ENCODE measurements at regions not wholly inside any gene's neighbourhood (a gene's known extent, or its start where the extent isn't known, plus 50 kb on each side); places are given as distances from the start of the nearest gene placed in this dataset.
"Not testable (repeated sequence)": the region's sequence is repeated elsewhere in the genome, so short reads cannot be mapped to it uniquely, and the experiment has no call there.

DNA sequence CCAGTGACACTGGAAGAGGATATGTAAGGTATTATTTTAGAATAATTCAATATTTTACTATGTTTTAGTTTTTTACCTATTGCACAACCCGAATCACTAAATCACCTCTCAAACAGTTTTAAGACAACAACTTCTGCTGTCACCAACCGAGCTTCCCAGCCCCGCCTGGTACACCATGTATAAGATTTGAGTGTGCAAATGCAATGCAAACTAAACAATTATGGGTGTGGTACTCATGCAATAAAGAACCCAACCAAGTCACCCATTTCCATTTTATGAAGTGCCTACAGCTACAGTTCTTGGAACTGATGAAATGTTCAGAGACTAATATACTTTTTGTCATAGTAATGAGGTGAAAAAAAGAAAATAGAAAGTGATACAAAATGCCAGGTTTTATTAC lies 256.2 kb downstream of the TAFA4 start:
- no peak for DNase-seq (ENCODE audit: low read depth)

- DNase-seq (ENCODE audit: low read depth), result no peak
Observed at GRCh38 chr3:68667346-68667745, 265.0 kb downstream of the TAFA4 start.

DNA sequence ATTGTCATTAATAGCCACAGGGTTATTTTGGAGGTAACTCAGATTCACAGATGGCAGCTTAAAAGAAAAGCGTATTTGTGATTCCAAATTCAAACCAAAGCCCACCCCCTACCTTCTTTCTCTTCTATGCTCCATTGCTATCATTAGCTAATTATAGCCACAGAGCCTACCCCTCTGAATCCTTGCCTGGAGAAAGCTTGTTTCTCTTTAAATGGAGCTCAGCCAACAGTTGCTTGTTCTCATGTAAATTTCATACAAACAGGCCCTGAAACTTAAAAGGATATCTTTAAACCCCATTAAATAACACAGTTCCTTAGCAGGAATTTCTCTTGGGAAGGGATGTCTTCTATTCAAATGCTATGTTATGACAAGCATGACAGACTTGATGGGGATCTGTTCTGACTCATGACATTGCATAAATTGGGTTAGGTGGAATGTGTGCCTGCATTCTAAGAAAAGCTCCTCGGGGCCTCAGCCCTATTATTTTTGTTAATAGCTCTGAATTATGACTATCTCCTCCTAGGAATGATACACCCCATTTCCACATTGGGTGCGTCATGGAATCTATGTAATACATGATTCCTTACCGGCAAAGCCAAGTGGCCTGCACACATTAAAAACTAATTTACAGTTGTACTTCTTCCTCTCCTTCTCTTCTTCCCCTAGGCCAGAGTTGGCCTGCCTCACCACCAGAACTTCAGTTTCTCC lies 265.8 kb downstream of the TAFA4 start:
- no peak for DNase-seq (ENCODE audit: low read depth)

DNA sequence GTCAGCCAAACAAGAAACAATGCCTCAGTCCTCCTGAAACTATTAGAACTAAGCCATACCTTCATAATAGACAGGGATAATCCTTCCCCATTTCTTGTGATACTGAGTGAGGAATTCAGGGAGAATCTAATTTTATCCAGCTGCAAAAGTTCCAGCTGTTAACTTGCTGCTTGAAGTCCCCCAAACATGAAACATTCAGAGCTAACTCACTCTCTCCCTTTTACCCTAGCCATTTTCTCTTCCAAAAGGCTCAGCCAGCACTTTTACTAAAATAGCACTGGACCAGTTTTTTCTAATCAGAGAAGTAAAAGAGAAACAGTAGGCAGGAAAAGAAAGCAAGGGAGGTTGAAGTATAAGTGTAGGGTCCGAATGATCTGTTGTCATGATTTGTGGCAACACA lies 268.1 kb downstream of the TAFA4 start:
- no peak for DNase-seq (ENCODE audit: low read depth)

DNA sequence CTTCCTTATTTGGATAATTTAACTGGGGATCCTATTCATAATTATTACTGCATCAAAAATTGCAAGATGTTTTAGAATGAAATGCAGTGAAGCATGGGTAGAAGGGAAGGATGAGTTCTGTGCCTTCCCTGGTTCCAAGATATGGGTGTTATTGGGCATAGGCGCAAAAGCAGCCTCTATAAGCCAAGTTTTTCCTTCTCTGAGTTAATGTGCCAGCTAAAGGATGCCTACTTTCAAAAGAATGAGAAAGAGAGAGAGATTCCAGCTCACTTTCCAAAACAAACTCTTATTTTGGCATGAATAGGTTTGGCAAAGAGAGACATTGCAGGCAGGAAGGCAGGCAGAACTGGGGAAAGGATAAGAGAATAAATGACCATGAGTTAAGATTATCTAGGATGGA lies 270.2 kb downstream of the TAFA4 start:
- no peak for DNase-seq (ENCODE audit: low read depth)

DNA sequence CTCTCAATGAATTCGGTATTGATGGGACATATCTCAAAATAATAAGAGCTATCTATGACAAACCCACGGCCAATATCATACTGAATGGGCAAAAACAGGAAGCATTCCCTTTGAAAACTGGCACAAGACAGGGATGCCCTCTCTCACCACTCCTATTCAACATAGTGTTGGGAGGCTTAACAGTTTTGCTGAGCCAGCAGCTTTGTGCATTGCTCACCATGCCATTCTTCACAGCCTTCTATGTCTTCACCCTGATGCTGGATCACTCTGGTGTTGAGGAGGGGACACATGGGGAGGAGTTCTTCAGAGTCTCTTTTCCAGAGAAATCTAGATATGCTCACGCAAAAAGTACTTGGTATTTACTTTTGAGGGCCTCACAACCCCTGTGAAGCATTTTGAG lies 281.7 kb downstream of the TAFA4 start:
- DNase-seq (ENCODE audit: low read depth), result not testable (repeated sequence)

DNA sequence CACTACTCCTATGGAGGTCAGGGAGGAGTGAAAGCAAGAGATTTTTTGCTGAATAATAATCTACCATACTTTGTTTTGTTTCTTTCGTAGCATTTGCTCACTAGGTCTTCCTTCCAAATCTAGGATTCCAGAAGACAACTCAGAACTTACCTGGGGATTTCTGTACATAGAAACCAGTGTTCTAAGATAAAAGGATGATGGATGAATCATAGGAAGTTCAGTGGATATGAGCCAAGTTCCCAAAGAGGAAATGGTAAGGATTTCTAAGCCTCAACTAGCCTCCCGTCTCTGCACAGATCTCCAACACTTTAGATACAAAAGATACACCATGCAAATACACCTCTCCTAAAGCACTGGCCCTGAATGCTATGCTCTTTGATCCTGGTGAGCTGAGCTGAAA lies 283.9 kb downstream of the TAFA4 start:
- no peak for DNase-seq (ENCODE audit: low read depth)

GRCh38 chr3:68631850-68632545 lies 300.3 kb downstream of the TAFA4 start:
- no peak for DNase-seq (ENCODE audit: low read depth)

GRCh38 chr3:68620211-68620610 lies 312.1 kb downstream of the TAFA4 start:
- no peak for DNase-seq (ENCODE audit: low read depth)

- no peak for DNase-seq (ENCODE audit: low read depth)
Observed at GRCh38 chr3:68614087-68614486, 318.3 kb downstream of the TAFA4 start.

DNA sequence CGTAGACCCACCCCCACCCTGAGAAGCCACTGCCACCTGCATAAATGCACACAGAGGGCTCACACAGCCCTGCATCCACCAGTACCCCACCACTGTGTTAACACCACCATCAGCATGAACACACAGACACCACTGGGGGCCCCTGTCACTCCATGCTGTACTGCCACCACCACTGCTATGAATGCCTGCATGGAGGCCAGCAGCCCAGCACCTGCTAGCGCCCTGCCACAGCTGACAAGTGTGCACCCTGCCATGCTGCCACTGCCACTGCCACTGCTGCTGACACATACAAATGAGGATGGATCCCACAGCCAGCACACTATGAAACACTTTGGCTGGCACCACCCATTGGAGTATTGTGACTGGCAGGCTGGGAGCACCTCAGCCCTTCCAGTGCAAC lies 361.0 kb downstream of the TAFA4 start:
- DNase-seq (ENCODE audit: low read depth), result no peak

DNA sequence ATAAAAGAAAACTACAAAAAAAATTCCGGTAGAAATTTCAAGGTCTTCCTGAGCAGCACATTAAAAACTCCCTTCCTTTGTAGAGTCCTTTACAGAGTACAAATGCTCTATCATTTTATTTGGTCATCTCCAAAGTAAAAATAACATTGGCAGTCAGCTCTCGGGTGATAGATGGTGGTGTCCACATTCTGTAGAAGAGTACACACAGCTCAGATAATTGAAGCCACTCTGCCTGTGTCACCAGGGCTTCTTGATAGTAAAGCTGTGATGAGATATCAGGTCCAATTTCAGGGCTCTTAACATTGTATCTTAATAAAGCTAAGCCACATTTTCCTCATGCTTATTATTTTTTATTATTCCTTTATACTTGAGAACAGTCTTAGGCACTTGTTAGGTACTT lies 371.6 kb downstream of the TAFA4 start:
- DNase-seq (ENCODE audit: low read depth), result no peak

- no peak for DNase-seq (ENCODE audit: low read depth)
Observed at GRCh38 chr3:68535782-68536181, 396.6 kb downstream of the TAFA4 start.

DNA sequence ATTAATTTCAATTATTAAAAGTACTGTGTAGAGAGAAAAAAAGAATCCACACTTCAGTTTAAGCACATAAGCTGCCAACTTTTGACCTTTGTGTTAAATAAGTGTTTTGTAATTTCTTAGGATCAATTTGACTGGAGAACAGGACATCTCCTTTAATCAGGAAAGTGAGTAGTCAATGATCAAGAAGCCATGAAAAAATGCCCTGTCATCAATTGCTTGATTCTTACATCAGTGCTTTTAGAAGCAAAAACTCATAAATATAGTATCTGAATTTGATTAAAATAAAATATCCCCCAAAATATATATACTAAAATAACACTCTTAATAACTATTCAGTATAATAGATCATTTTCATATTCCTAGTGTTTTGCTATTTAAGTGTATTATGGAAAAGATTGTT lies 409.0 kb downstream of the TAFA4 start:
- DNase-seq (ENCODE audit: low read depth), result no peak

- DNase-seq (ENCODE audit: low read depth), result no peak
Observed at GRCh38 chr3:68515237-68515636, 417.1 kb downstream of the TAFA4 start.

DNA sequence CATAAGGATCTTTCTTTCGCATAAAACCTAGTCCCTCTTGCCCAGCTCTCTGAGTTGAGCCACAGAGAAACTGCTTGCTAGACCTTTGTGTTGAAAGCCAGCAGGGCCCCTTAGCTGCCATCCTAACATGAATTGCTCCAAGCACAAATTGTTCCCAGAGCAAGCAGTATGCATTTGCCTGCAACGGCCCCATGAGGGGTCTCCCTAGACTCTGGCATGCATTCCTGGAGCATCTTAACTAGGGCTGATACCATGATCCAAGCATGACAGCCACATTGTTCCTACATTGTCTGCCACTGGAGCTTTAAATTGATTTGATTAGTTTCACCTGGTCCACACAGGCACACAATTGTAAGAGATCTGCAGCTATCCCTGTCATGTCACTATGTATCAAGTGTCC lies 428.1 kb downstream of the TAFA4 start:
- no peak for DNase-seq (ENCODE audit: low read depth)

DNA sequence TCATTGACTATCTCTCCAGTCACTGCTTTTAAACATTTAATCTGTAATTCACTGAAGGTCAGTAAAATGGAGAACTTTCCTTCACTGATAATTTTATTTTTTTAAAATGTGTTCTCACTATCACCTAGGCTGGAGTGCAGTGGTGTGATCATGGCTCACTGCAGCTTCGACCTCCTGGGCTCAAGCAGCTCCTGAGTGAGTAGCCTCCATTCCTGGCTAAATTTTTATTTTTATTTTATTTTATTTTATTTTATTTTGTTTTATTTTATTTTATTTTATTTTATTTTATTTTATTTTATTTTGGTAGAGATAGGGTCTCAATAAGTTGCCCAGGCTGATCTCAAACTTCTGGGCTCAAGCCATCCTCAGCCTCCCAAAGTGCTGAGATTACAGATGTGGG lies 446.5 kb downstream of the TAFA4 start:
- DNase-seq (ENCODE audit: low read depth), result not testable (repeated sequence)

GRCh38 chr3:68485051-68485450 lies 447.3 kb downstream of the TAFA4 start:
- no peak for DNase-seq (ENCODE audit: low read depth)

GRCh38 chr3:68483601-68484000 lies 448.7 kb downstream of the TAFA4 start:
- no peak for DNase-seq (ENCODE audit: low read depth)

DNA sequence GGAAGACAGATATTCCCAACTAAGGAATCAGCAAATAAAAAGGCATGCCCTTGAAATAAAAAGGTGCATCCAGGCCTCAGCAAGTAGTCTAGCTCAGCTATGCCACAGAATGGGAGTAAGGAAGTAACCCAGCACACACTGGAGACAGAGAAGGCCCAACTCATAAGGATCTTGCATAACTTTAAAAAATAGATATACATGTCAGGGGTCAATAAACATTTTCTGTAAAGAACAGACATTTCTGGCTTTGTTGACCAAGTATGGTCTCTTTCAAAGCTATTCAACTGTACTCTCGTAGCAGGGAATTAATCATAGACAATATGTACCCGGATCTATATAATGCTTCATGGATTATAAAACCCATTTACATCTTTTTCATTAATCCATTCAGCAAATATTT lies 449.3 kb downstream of the TAFA4 start:
- DNase-seq (ENCODE audit: low read depth), result no peak

DNA sequence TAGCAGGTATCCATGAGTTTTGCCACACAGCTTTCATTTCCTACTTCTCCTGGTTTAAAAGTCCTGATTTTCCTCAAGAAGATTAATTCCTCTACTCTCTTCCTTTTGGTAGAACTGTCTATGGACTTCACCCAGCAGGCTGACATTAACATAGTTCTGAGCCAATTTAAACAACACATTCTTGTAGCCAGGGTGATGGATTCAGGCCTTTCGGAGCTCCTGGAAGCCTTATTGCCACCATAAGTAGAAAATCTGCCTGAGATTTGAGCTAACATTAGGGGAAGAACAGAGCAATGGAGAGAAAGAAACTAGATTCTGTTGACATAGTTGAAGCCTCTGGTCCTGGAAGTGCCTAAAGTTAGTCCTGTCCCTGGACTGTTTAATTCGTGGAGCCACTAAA lies 449.8 kb downstream of the TAFA4 start:
- no peak for DNase-seq (ENCODE audit: low read depth)

DNA sequence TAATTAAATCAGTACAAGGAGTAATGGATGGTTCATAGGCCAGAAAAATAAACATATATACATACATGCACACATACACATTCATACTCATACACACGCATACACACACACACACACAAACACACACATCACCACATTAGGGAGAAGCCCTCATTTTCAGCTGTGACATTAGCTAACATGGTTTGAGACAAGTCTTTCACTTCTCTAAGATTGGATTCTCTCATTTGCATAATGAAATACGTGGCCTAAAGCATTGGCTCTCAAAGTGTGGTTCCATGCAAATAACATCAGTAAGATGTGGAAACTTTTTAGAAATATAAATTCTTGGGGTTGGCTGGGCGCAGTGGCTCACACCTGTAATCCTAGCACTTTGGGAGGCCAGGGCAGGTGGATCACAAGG lies 452.6 kb downstream of the TAFA4 start:
- no peak for DNase-seq (ENCODE audit: low read depth)

GRCh38 chr3:68468695-68469375 lies 463.5 kb downstream of the TAFA4 start:
- DNase-seq (ENCODE audit: low read depth), result no peak

Measured in GM04504 (cell line).